Neural progenitor cell (in vitro differentiated cells): ENCODE measurements at regions not wholly inside any gene's neighbourhood (a gene's known extent, or its start where the extent isn't known, plus 50 kb on each side); places are given as distances from the start of the nearest gene placed in this dataset.
A peak's percentile ranks its signal among the peaks of the same experiment; 100 is the strongest.
"Not testable (repeated sequence)": the region's sequence is repeated elsewhere in the genome, so short reads cannot be mapped to it uniquely, and the experiment has no call there.

Experiments used
- DNase-seq: peaks from one replicate; pipeline ENCODE4 v3.0.0-alpha.2; 2016; ENCODE audit warnings: low spot score
- H2AFZ ChIP-seq: fragments of 200-600 bp; sonication (generic); replicated peaks from 2 replicates; pipeline ENCODE4 v1.6.1; 2016; ENCODE audit warnings: antibody characterized with exemption
- H3F3A ChIP-seq: fragments of 200-600 bp; sonication (generic); 2 replicates; pipeline ENCODE4 v1.6.1; 2016; ENCODE audit warnings: antibody characterized with exemption, low read depth
- H3K27ac ChIP-seq: fragments of 200-600 bp; sonication (generic); 2 replicates; pipeline ENCODE4 v1.5.1; 2016; ENCODE audit warnings: mild to moderate bottlenecking
- H3K27me3 ChIP-seq: fragments of 200-600 bp; sonication (generic); 2 replicates; pipeline ENCODE4 v1.6.1; 2016; ENCODE audit warnings: mild to moderate bottlenecking, moderate library complexity
- H3K36me3 ChIP-seq: fragments of 200-600 bp; sonication (generic); 2 replicates; pipeline ENCODE4 v1.5.1; 2016
- H3K4me1 ChIP-seq: fragments of 200-600 bp; sonication (generic); 2 replicates; pipeline ENCODE4 v1.6.1; 2016; ENCODE audit warnings: mixed run types
- H3K4me2 ChIP-seq: fragments of 200-600 bp; sonication (generic); 2 replicates; pipeline ENCODE4 v1.6.1; 2016
- H3K4me3 ChIP-seq: fragments of 200-600 bp; sonication (generic); 2 replicates; pipeline ENCODE4 v1.5.1; 2016
- H3K79me2 ChIP-seq: fragments of 200-600 bp; sonication (generic); 2 replicates; pipeline ENCODE4 v1.6.1; 2016; ENCODE audit warnings: low read depth
- H3K9ac ChIP-seq: fragments of 200-600 bp; sonication (generic); 2 replicates; pipeline ENCODE4 v1.6.1; 2016
- H3K9me3 ChIP-seq: fragments of 200-600 bp; sonication (generic); 2 replicates; pipeline ENCODE4 v1.5.1; 2016; ENCODE audit warnings: low read depth
- H4K20me1 ChIP-seq: fragments of 200-600 bp; sonication (generic); 2 replicates; pipeline ENCODE4 v1.6.1; 2016; ENCODE audit warnings: low read depth
- H3K27ac Mint-ChIP-seq: 3 replicates; pipeline ENCODE4 v1.8.0; 2021; ENCODE audit warnings: mixed read lengths
- H3K27me3 Mint-ChIP-seq: 2 replicates; pipeline ENCODE4 v1.8.0; 2022; ENCODE audit warnings: low read depth, mild to moderate bottlenecking, inconsistent platforms, moderate library complexity, mixed read lengths; ENCODE audit not compliant: insufficient read depth
- H3K36me3 Mint-ChIP-seq: 3 replicates; pipeline ENCODE4 v1.8.0; 2021; ENCODE audit warnings: mixed read lengths
- H3K4me1 Mint-ChIP-seq: 3 replicates; pipeline ENCODE4 v1.8.0; 2021; ENCODE audit warnings: mixed read lengths
- H3K4me3 Mint-ChIP-seq: 3 replicates; pipeline ENCODE4 v1.8.0; 2021; ENCODE audit warnings: mild to moderate bottlenecking, moderate library complexity, mixed read lengths
- H3K9me3 Mint-ChIP-seq: 3 replicates; pipeline ENCODE4 v1.8.0; 2020; ENCODE audit warnings: mixed read lengths
- EZH2 ChIP-seq: fragments of 200-600 bp; sonication (generic); IDR thresholded peaks from 2 replicates; pipeline ENCODE4 v1.6.1; 2017; ENCODE audit warnings: antibody characterized with exemption, mild to moderate bottlenecking, moderate library complexity
- EZH2phosphoT487 ChIP-seq: fragments of 200-600 bp; sonication (generic); IDR thresholded peaks from 2 replicates; pipeline ENCODE4 v1.6.1; 2017; ENCODE audit warnings: antibody characterized with exemption
- TF ChIP-seq, protein P1 (sequence below): fragments of 200-600 bp; sonication (generic); IDR thresholded peaks from 2 replicates; pipeline ENCODE4 v1.5.1; 2017; ENCODE audit warnings: antibody characterized with exemption, mild to moderate bottlenecking

DNA sequence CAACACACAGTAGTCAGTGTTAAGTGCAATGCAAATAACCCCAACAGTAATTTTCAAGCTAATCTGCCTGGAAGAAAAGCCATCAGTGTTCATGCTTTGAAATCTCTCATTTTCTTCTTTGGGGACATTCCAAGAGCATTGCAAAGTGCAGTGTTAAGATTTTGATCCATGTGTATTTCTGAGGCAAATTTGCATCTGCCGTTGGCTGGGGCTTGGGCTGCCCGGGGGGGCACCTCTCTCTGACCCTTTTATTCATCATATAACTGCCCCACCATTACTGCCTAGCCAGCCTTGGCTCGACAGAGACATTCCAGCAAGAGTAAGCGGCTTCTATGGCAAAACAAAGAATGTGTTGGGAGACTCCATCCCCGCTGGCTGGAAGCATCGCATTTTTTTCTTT, 483.5 kb downstream of the BRD1 start:
- no peak overlapping the region for H3K4me2 ChIP-seq
- H4K20me1 ChIP-seq: no peaks in the 10 kb centered on the region
- H3F3A ChIP-seq: no peaks in the 10 kb centered on the region
- H3K27ac ChIP-seq: no peak overlapping the region
- H3K4me3 ChIP-seq: no peak overlapping the region
- Mint-ChIP-seq H3K36me3 (no peaks in the 10 kb centered on the region), H3K4me3 (peak overlapping the region; percentile 33), H3K4me1 (peaks cover 19% of the 10 kb centered on the region), H3K27ac (peak overlapping the region; percentile 65), H3K9me3 (peaks cover 8% of the 10 kb centered on the region), H3K27me3 (peaks cover 6% of the 10 kb centered on the region)
- H3K9me3 ChIP-seq: no peaks in the 10 kb centered on the region
- DNase-seq: peak; percentile 28
- H2AFZ ChIP-seq: no peak overlapping the region
- peaks cover 11% of the 10 kb centered on the region for H3K4me1 ChIP-seq
- H3K36me3 ChIP-seq: no peaks in the 10 kb centered on the region
- H3K9ac ChIP-seq: no peak overlapping the region
- TF ChIP-seq, protein P1, sequence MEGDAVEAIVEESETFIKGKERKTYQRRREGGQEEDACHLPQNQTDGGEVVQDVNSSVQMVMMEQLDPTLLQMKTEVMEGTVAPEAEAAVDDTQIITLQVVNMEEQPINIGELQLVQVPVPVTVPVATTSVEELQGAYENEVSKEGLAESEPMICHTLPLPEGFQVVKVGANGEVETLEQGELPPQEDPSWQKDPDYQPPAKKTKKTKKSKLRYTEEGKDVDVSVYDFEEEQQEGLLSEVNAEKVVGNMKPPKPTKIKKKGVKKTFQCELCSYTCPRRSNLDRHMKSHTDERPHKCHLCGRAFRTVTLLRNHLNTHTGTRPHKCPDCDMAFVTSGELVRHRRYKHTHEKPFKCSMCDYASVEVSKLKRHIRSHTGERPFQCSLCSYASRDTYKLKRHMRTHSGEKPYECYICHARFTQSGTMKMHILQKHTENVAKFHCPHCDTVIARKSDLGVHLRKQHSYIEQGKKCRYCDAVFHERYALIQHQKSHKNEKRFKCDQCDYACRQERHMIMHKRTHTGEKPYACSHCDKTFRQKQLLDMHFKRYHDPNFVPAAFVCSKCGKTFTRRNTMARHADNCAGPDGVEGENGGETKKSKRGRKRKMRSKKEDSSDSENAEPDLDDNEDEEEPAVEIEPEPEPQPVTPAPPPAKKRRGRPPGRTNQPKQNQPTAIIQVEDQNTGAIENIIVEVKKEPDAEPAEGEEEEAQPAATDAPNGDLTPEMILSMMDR: no peak
- TF ChIP-seq EZH2: no peak
- no peak for TF ChIP-seq EZH2phosphoT487
- H3K27me3 ChIP-seq: no peaks in the 10 kb centered on the region
- no peaks in the 10 kb centered on the region for H3K79me2 ChIP-seq

DNA sequence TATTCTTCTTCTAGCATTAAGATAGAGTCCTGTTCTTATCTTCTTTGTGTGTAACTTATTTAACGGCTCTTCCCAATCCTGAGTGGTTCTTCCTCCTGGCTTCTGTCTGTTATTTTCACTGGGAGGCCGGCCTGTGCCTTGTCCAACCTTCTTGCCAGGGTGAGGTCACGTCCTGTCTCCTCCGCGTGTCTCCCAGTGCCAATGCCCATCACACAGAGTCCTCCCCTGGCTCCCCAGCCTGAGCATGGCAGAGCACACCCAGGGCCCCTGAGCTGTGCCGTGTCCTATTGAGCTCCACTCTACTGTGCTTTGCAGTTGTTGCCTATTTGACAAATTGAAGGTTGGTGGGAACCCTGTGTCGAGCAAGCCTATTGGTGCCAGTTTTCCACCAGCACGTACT, 487.3 kb downstream of the BRD1 start:
- no peak overlapping the region for H3K27ac Mint-ChIP-seq
- TF ChIP-seq EZH2 (no peak), EZH2phosphoT487 (no peak)
- TF ChIP-seq, protein P1: no peak
- H3K4me3 Mint-ChIP-seq: no peak overlapping the region
- H3K4me2 ChIP-seq: no peak overlapping the region
- peaks cover 8% of the 10 kb centered on the region for H3K9me3 Mint-ChIP-seq
- H3K4me1 Mint-ChIP-seq: peaks cover 21% of the 10 kb centered on the region
- H3K27me3 Mint-ChIP-seq: peaks cover 13% of the 10 kb centered on the region
- peaks cover 11% of the 10 kb centered on the region for H3K4me1 ChIP-seq
- no peak overlapping the region for H2AFZ ChIP-seq
- H4K20me1 ChIP-seq: no peaks in the 10 kb centered on the region
- H3K9me3 ChIP-seq: no peaks in the 10 kb centered on the region
- no peak overlapping the region for H3K9ac ChIP-seq
- H3K36me3 Mint-ChIP-seq: no peaks in the 10 kb centered on the region
- H3K36me3 ChIP-seq: no peaks in the 10 kb centered on the region
- no peaks in the 10 kb centered on the region for H3K27me3 ChIP-seq
- no peak overlapping the region for H3K4me3 ChIP-seq
- H3K27ac ChIP-seq: no peak overlapping the region
- no peaks in the 10 kb centered on the region for H3K79me2 ChIP-seq
- no peaks in the 10 kb centered on the region for H3F3A ChIP-seq
- no peak for DNase-seq

DNA sequence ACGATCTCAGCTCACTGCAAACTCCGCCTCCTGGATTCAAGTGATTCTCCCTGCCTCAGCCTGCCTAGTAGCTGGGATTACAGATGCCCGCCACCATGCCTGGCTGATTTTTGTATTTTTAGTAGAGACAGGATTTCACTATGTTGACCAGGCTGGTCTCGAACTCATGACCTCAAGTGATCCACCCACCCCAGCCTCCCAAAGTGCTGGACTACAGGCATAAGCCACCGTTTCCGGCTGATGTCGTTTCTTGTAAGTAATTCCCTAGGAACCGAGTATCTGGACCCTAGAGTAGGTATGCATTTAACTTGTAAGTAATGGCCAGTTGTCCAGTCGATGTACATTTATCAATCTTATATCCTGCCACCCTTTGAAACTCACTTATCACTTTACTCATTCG, 491.2 kb downstream of the BRD1 start:
- H3K27ac ChIP-seq, H2AFZ ChIP-seq, H3K9ac ChIP-seq, H3K4me3 ChIP-seq, H3K9me3 Mint-ChIP-seq, H3K27me3 Mint-ChIP-seq, H3K27me3 ChIP-seq, H3F3A ChIP-seq, H3K79me2 ChIP-seq, H3K27ac Mint-ChIP-seq, H3K36me3 Mint-ChIP-seq, H3K36me3 ChIP-seq, DNase-seq, H3K4me3 Mint-ChIP-seq, H4K20me1 ChIP-seq, H3K4me2 ChIP-seq, H3K9me3 ChIP-seq: not testable (repeated sequence)
- peaks cover 18% of the 10 kb centered on the region for H3K4me1 ChIP-seq
- peaks cover 24% of the 10 kb centered on the region for H3K4me1 Mint-ChIP-seq

DNA sequence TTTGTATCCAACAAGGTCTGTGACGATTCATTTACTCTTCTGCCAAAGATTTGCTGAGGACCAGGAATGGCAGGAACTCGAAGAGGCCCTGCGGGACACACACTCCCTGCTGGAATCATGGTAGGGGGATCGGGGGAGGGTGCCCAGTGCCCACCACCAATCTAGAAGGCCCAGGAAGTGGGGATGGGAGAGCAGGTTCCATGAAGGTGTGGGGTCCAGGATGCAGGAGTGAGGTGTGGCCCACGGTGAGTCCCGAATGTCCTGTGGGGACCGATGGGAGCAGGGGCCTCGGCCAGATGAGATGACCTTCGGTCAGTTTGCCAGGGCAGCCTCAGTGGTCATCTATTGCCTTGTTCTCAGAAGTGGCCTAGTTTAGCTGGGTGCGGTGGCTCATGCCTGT, 492.7 kb downstream of the BRD1 start:
- H3K4me3 ChIP-seq: no peak overlapping the region
- H3K27ac ChIP-seq: no peak overlapping the region
- no peaks in the 10 kb centered on the region for H4K20me1 ChIP-seq
- no peaks in the 10 kb centered on the region for H3K36me3 ChIP-seq
- H3K9me3 ChIP-seq: no peaks in the 10 kb centered on the region
- TF ChIP-seq EZH2phosphoT487 (no peak), EZH2 (no peak)
- TF ChIP-seq, protein P1: no peak
- no peaks in the 10 kb centered on the region for H3K36me3 Mint-ChIP-seq
- no peaks in the 10 kb centered on the region for H3K79me2 ChIP-seq
- peak overlapping the region; percentile 95 for H3K27ac Mint-ChIP-seq
- DNase-seq: no peak
- peaks cover 18% of the 10 kb centered on the region for H3K4me1 ChIP-seq
- no peak overlapping the region for H3K4me3 Mint-ChIP-seq
- no peaks in the 10 kb centered on the region for H3K9me3 Mint-ChIP-seq
- H3K9ac ChIP-seq: no peak overlapping the region
- peaks cover 13% of the 10 kb centered on the region for H3K27me3 Mint-ChIP-seq
- peak overlapping the region; percentile 60 for H2AFZ ChIP-seq
- H3F3A ChIP-seq: peaks cover 8% of the 10 kb centered on the region
- H3K4me1 Mint-ChIP-seq: peaks cover 24% of the 10 kb centered on the region
- H3K27me3 ChIP-seq: no peaks in the 10 kb centered on the region
- H3K4me2 ChIP-seq: peak overlapping the region; percentile 67
